HG02798 (cell line): ENCODE measurements at regions not wholly inside any gene's neighbourhood (a gene's known extent, or its start where the extent isn't known, plus 50 kb on each side); places are given as distances from the start of the nearest gene placed in this dataset.
"Not testable (repeated sequence)": the region's sequence is repeated elsewhere in the genome, so short reads cannot be mapped to it uniquely, and the experiment has no call there.

Source experiments
- ATAC-seq: cut with Tn5 transposase; IDR thresholded peaks from one replicate; pipeline ENCODE4 v1.9.1; 2021; ENCODE audit warnings: mild to moderate bottlenecking; ENCODE audit not compliant: unreplicated experiment, poor library complexity

- ATAC-seq: no peak
These were observed 111.1 kb upstream of the DAPK1 start for GRCh38 chr9:87386490-87387025.

- ATAC-seq: no peak
These were observed 110.2 kb upstream of the DAPK1 start for GRCh38 chr9:87387351-87388011.

GRCh38 chr9:87388708-87389107 lies 109.0 kb upstream of the DAPK1 start:
- not testable (repeated sequence) for ATAC-seq

GRCh38 chr9:87389936-87390335 lies 107.7 kb upstream of the DAPK1 start:
- ATAC-seq: no peak

- ATAC-seq: no peak
These were observed 107.3 kb upstream of the DAPK1 start for GRCh38 chr9:87390361-87390760.

GRCh38 chr9:87392086-87392485 lies 105.6 kb upstream of the DAPK1 start:
- no peak for ATAC-seq

GRCh38 chr9:87393706-87394230 lies 103.9 kb upstream of the DAPK1 start:
- no peak for ATAC-seq

- no peak for ATAC-seq
These were observed 101.7 kb upstream of the DAPK1 start for GRCh38 chr9:87395804-87396479.

- no peak for ATAC-seq
These were observed 96.0 kb upstream of the DAPK1 start for GRCh38 chr9:87401681-87402080.

- no peak for ATAC-seq
These were observed 95.1 kb upstream of the DAPK1 start for GRCh38 chr9:87402537-87402936.

- no peak for ATAC-seq
These were observed 91.8 kb upstream of the DAPK1 start for GRCh38 chr9:87405677-87406542.

- no peak for ATAC-seq
These were observed 91.0 kb upstream of the DAPK1 start for GRCh38 chr9:87406543-87407166.

- ATAC-seq: not testable (repeated sequence)
These were observed 87.3 kb upstream of the DAPK1 start for GRCh38 chr9:87410047-87411005.

- ATAC-seq: no peak
These were observed 76.8 kb upstream of the DAPK1 start for GRCh38 chr9:87420884-87421283.

GRCh38 chr9:87421734-87422133 lies 75.9 kb upstream of the DAPK1 start:
- ATAC-seq: no peak

GRCh38 chr9:87422999-87423398 lies 74.7 kb upstream of the DAPK1 start:
- no peak for ATAC-seq

GRCh38 chr9:87423885-87424284 lies 73.8 kb upstream of the DAPK1 start:
- ATAC-seq: not testable (repeated sequence)

- ATAC-seq: no peak
These were observed 72.5 kb upstream of the DAPK1 start for GRCh38 chr9:87425202-87425601.

GRCh38 chr9:87427851-87428506 lies 69.7 kb upstream of the DAPK1 start:
- no peak for ATAC-seq
